ENCODE measurements at regions not wholly inside any gene's neighbourhood (a gene's known extent, or its start where the extent isn't known, plus 50 kb on each side); places are given as distances from the start of the nearest gene placed in this dataset.

- DNase-seq (ENCODE audit: low read depth), result no peak
- TF ChIP-seq CTCF (IDR thresholded peaks at IDR 0.05; ENCODE audit: low read depth, low read length, missing control alignments), result no peak
- in situ Hi-C loops (cut with HindIII; ENCODE audit: low sequenced_read_pairs), result no loop called here
- no peak overlapping the region for H3K4me3 ChIP-seq (ENCODE audit: low read depth, low read length)
These were observed 136.9 kb upstream of the UBL3 start for GRCh38 chr13:29987340-29987739.

- no peak overlapping the region for H3K4me3 ChIP-seq (ENCODE audit: low read depth, low read length)
- in situ Hi-C loops (cut with HindIII; ENCODE audit: low sequenced_read_pairs), result no loop called here
- TF ChIP-seq CTCF (IDR thresholded peaks at IDR 0.05; ENCODE audit: low read depth, low read length, missing control alignments), result no peak
- DNase-seq (ENCODE audit: low read depth), result no peak
These were observed 129.9 kb upstream of the UBL3 start for GRCh38 chr13:29980339-29980738.

GRCh38 chr13:29978211-29978610 is 127.8 kb upstream of the UBL3 start:
- no peak overlapping the region for H3K4me3 ChIP-seq (ENCODE audit: low read depth, low read length)
- TF ChIP-seq CTCF (IDR thresholded peaks at IDR 0.05; ENCODE audit: low read depth, low read length, missing control alignments), result no peak
- in situ Hi-C loops (cut with HindIII; ENCODE audit: low sequenced_read_pairs), result no loop called here
- DNase-seq (ENCODE audit: low read depth), result no peak

- in situ Hi-C loops (cut with HindIII; ENCODE audit: low sequenced_read_pairs), result no loop called here
- DNase-seq (ENCODE audit: low read depth), result no peak
- no peak for TF ChIP-seq CTCF (IDR thresholded peaks at IDR 0.05; ENCODE audit: low read depth, low read length, missing control alignments)
- no peak overlapping the region for H3K4me3 ChIP-seq (ENCODE audit: low read depth, low read length)
These were observed 127.2 kb upstream of the UBL3 start for GRCh38 chr13:29977476-29978120.

GRCh38 chr13:29976535-29976934 is 126.1 kb upstream of the UBL3 start:
- in situ Hi-C loops (cut with HindIII; ENCODE audit: low sequenced_read_pairs), result no loop called here
- no peak overlapping the region for H3K4me3 ChIP-seq (ENCODE audit: low read depth, low read length)
- TF ChIP-seq CTCF (IDR thresholded peaks at IDR 0.05; ENCODE audit: low read depth, low read length, missing control alignments), result no peak
- DNase-seq (ENCODE audit: low read depth), result no peak

GRCh38 chr13:29975283-29975682 is 124.9 kb upstream of the UBL3 start:
- in situ Hi-C loops (cut with HindIII; ENCODE audit: low sequenced_read_pairs), result no loop called here
- no peak for DNase-seq (ENCODE audit: low read depth)
- no peak overlapping the region for H3K4me3 ChIP-seq (ENCODE audit: low read depth, low read length)
- no peak for TF ChIP-seq CTCF (IDR thresholded peaks at IDR 0.05; ENCODE audit: low read depth, low read length, missing control alignments)
